ENCODE measurements at regions not wholly inside any gene's neighbourhood (a gene's known extent, or its start where the extent isn't known, plus 50 kb on each side); places are given as distances from the start of the nearest gene placed in this dataset.
"Not testable (repeated sequence)": the region's sequence is repeated elsewhere in the genome, so short reads cannot be mapped to it uniquely, and the experiment has no call there.

DNA sequence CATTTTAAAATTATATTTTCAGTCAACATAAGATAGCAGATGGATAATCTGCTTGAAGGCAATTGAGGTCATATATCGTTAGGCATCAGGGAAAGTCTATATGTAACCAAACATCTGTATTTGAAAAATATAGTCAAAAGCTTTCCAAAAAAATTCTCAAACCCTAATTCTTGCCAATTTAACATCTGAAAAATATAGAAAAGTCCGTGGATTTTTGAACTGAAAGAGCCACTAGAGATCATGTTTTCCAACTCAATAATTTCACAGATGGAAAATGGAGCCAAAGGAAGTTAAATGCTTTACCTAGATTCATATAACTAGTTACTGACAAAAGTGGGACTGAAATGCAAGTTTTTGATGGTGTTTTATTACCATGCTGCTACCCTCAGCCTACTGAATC, 185.1 kb upstream of the ZNF804A start:
- Mint-ChIP-seq H3K36me3 (ENCODE audit: low read depth) (no peaks in the 10 kb centered on the region), H3K4me3 (no peak overlapping the region), H3K9me3 (no peaks in the 10 kb centered on the region), H3K4me1 (no peaks in the 10 kb centered on the region), H3K27ac (ENCODE audit: unreplicated experiment) (no peak overlapping the region), H3K27me3 (ENCODE audit: low read depth) (no peaks in the 10 kb centered on the region)
- TF ChIP-seq, protein P1, sequence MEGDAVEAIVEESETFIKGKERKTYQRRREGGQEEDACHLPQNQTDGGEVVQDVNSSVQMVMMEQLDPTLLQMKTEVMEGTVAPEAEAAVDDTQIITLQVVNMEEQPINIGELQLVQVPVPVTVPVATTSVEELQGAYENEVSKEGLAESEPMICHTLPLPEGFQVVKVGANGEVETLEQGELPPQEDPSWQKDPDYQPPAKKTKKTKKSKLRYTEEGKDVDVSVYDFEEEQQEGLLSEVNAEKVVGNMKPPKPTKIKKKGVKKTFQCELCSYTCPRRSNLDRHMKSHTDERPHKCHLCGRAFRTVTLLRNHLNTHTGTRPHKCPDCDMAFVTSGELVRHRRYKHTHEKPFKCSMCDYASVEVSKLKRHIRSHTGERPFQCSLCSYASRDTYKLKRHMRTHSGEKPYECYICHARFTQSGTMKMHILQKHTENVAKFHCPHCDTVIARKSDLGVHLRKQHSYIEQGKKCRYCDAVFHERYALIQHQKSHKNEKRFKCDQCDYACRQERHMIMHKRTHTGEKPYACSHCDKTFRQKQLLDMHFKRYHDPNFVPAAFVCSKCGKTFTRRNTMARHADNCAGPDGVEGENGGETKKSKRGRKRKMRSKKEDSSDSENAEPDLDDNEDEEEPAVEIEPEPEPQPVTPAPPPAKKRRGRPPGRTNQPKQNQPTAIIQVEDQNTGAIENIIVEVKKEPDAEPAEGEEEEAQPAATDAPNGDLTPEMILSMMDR (conservative IDR thresholded peaks at IDR 0.05): no peak
- DNase-seq (ENCODE audit: low read depth, low spot score): no peak

DNA sequence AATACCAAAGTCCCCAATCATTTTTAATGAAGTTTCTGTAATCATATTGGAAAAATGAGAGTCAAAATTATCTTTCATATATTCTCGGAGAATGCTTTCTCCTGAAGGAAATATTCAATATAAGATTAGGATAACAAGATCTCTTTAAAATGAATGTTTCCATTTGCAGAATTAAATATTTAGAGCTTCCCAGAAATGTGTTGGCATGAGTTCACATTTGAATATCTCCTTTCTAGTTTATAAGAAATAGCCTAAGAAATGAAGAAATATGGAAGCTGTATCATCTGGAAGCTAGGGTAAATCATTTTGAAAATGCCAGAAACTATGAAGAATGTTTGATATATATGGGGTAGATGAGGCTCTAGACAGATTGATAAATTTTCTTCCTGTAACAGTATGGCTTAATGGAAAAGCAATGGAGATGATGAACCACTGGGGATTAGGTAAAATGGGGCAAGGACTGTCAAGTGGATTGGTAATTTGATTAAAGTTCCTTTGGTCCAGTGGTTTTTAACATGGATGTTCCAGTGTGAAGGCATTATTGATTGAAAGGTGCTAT, 184.6 kb upstream of the ZNF804A start:
- no peak for DNase-seq (ENCODE audit: low read depth, low spot score)
- Mint-ChIP-seq H3K36me3 (ENCODE audit: low read depth) (no peaks in the 10 kb centered on the region), H3K9me3 (no peaks in the 10 kb centered on the region), H3K27me3 (ENCODE audit: low read depth) (no peaks in the 10 kb centered on the region), H3K27ac (ENCODE audit: unreplicated experiment) (no peak overlapping the region), H3K4me3 (no peak overlapping the region), H3K4me1 (no peaks in the 10 kb centered on the region)
- TF ChIP-seq, protein P1 (conservative IDR thresholded peaks at IDR 0.05): no peak

DNA sequence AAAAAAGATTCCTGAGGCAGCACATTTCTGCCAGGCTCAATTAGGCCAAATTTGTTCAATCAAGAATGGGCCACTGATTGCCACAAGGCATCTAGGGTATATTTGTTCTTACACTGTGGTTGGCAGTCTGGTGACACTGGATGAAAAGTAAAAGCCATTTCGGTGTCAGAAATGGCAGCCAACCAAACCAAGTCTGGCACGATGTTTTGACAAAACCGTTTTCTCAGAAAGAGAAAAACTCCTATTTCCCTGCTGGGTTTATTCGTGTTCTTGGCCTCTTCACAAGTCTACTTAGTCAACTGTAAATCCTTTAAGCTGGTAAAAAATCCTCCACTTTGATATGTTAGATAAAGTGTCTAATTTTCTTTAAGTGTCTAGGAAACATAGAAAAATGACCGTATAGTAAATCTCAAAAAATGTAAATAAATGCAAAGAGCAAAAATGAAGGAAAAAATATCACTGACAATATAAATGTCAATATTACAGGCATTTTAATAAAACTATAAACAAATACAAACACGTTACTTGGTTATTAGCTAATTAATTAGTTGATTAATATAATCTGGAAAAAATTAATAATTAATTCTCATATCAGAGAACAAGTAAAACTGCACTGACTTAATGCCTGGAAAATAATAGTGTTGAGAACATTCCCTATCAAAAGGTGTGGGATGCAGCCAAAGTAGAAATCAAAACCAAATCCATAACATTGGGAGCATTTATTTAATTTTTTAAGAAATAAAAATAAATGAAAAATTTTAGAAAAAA, 182.0 kb upstream of the ZNF804A start:
- Mint-ChIP-seq H3K27ac (ENCODE audit: unreplicated experiment) (no peak overlapping the region), H3K9me3 (no peaks in the 10 kb centered on the region), H3K27me3 (ENCODE audit: low read depth) (no peaks in the 10 kb centered on the region), H3K4me3 (no peak overlapping the region), H3K4me1 (no peaks in the 10 kb centered on the region), H3K36me3 (ENCODE audit: low read depth) (no peaks in the 10 kb centered on the region)
- TF ChIP-seq, protein P1 (conservative IDR thresholded peaks at IDR 0.05): no peak
- DNase-seq (ENCODE audit: low read depth, low spot score): no peak

DNA sequence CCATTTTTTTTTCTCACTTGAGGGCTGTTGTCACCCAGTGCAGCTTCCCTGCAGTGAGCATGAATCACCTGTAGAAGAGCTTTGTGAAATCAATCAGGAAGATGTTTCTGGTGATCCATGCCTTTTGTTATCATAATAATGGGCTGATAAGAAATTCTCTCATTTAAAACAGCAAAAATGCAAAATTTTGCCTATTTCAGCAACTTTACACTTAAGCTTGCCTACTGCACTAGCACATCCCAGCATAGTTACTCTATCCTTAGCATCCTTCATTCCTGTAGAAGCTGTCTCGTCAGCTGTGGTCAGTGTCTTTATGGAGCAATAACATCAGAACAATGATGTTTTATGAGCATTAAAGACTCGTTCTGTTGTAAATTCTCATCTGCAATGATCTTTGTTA, 178.6 kb upstream of the ZNF804A start:
- H3K27me3 Mint-ChIP-seq (ENCODE audit: low read depth): no peaks in the 10 kb centered on the region
- H3K4me1 Mint-ChIP-seq: no peaks in the 10 kb centered on the region
- DNase-seq (ENCODE audit: low read depth, low spot score): no peak
- TF ChIP-seq, protein P1 (conservative IDR thresholded peaks at IDR 0.05): no peak
- H3K36me3 Mint-ChIP-seq (ENCODE audit: low read depth): no peaks in the 10 kb centered on the region
- H3K27ac Mint-ChIP-seq (ENCODE audit: unreplicated experiment): no peak overlapping the region
- no peak overlapping the region for H3K4me3 Mint-ChIP-seq
- H3K9me3 Mint-ChIP-seq: no peaks in the 10 kb centered on the region

DNA sequence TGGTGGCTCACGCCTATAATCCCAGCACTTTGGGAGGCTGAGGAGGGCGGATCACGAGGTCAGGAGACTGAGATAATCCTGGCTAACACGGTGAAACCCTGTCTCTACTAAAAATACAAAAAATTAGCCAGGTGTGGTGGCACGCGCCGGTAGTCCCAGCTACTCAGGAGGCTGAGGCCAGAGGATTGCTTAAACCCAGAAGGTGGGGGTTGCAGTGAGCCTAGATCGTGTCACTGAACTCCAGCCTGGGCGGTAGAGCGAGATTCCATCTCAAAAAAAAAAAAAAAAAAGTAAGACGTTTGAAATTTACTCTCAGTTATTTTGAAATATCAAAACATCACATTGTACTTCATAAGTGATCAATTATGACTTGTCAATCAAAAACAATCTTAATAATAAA, 176.9 kb upstream of the ZNF804A start:
- DNase-seq (ENCODE audit: low read depth, low spot score); H3K36me3 Mint-ChIP-seq (ENCODE audit: low read depth); H3K27me3 Mint-ChIP-seq (ENCODE audit: low read depth); H3K4me1 Mint-ChIP-seq; H3K27ac Mint-ChIP-seq (ENCODE audit: unreplicated experiment); H3K4me3 Mint-ChIP-seq; H3K9me3 Mint-ChIP-seq: not testable (repeated sequence)

DNA sequence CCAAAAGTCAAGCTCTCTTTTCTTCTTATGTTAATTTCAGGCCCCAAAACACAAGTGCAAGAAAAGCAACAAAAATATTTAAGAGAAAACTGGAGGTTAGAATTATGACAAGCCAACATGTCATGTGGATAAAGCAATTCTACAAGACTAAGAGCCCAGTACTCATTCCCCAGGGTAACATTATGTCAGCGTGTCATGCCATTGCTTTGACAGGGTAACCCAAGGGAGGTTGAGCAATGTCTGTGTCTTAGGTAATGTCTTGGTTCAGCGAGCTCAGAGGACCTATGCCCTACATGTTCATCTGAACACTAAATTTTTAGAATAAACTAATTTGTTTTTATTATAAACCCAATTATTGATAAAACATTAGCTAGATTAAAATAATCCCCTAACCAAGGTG, 173.2 kb upstream of the ZNF804A start:
- no peak overlapping the region for H3K27ac Mint-ChIP-seq (ENCODE audit: unreplicated experiment)
- no peaks in the 10 kb centered on the region for H3K9me3 Mint-ChIP-seq
- no peak overlapping the region for H3K4me3 Mint-ChIP-seq
- H3K4me1 Mint-ChIP-seq: no peaks in the 10 kb centered on the region
- no peaks in the 10 kb centered on the region for H3K36me3 Mint-ChIP-seq (ENCODE audit: low read depth)
- DNase-seq (ENCODE audit: low read depth, low spot score): no peak
- H3K27me3 Mint-ChIP-seq (ENCODE audit: low read depth): no peaks in the 10 kb centered on the region
- TF ChIP-seq, protein P1 (conservative IDR thresholded peaks at IDR 0.05): no peak

Data from neural crest cell (in vitro differentiated cells).